Bronchial epithelial cell (primary cell): ENCODE measurements at regions not wholly inside any gene's neighbourhood (a gene's known extent, or its start where the extent isn't known, plus 50 kb on each side); places are given as distances from the start of the nearest gene placed in this dataset.
"Not testable (repeated sequence)": the region's sequence is repeated elsewhere in the genome, so short reads cannot be mapped to it uniquely, and the experiment has no call there.

ENCODE experiments used
- DNase-seq: peaks from one replicate; pipeline ENCODE4 v3.0.0-alpha.2; 2010; ENCODE audit warnings: low read depth
- FAIRE-seq: peaks from 2 replicates; lab custom pipeline; 2011; peaks lifted over from hg19 to GRCh38; lab: Jason Lieb, UNC
- H3K27me3 ChIP-seq: 2 replicates; pipeline ENCODE4 v1.5.1; 2011; ENCODE audit warnings: low read length; ENCODE audit not compliant: control insufficient read depth, insufficient read depth
- H3K36me3 ChIP-seq: 2 replicates; pipeline ENCODE4 v1.5.1; 2011; ENCODE audit warnings: low read length; ENCODE audit not compliant: control insufficient read depth, insufficient read depth
- H3K4me3 ChIP-seq: 2 replicates; pipeline ENCODE4 v1.5.1; 2011; ENCODE audit warnings: mild to moderate bottlenecking, low read depth, low read length, control low read depth
- CTCF ChIP-seq: IDR thresholded peaks from 2 replicates; pipeline ENCODE4 v1.5.1; 2011; ENCODE audit warnings: mild to moderate bottlenecking, moderate library complexity, low read length, control low read depth, inconsistent platforms; ENCODE audit not compliant: insufficient read depth, severe bottlenecking

- no peak for DNase-seq
- FAIRE-seq = no peak
- Histone ChIP-seq H3K36me3 (no peaks in the 10 kb centered on the region), H3K27me3 (no peaks in the 10 kb centered on the region), H3K4me3 (no peak overlapping the region)
- no peak for TF ChIP-seq CTCF
Measured at GRCh38 chr1:55445416-55445815, 230.3 kb upstream of the USP24 start.

- no peak for TF ChIP-seq CTCF
- Histone ChIP-seq H3K27me3 (no peaks in the 10 kb centered on the region), H3K36me3 (no peaks in the 10 kb centered on the region), H3K4me3 (no peak overlapping the region)
- DNase-seq (no peak), FAIRE-seq (no peak)
Measured at GRCh38 chr1:55444667-55445066, 229.5 kb upstream of the USP24 start.

GRCh38 chr1:55443175-55443915 lies 228.2 kb upstream of the USP24 start:
- DNase-seq (peak; percentile 75), FAIRE-seq (no peak)
- no peak for TF ChIP-seq CTCF

GRCh38 chr1:55441489-55441888 lies 226.3 kb upstream of the USP24 start:
- no peak for FAIRE-seq
- Histone ChIP-seq H3K4me3 (no peak overlapping the region), H3K27me3 (no peaks in the 10 kb centered on the region), H3K36me3 (no peaks in the 10 kb centered on the region)
- DNase-seq = no peak
- TF ChIP-seq CTCF = no peak

More at GRCh38 chr1:55443175-55443915, 228.2 kb upstream of the USP24 start:
- H3K27me3 ChIP-seq = no peaks in the 10 kb centered on the region
- no peak overlapping the region for H3K4me3 ChIP-seq
- no peaks in the 10 kb centered on the region for H3K36me3 ChIP-seq

- no peak overlapping the region for H3K4me3 ChIP-seq
- H3K36me3 ChIP-seq = no peaks in the 10 kb centered on the region
- no peaks in the 10 kb centered on the region for H3K27me3 ChIP-seq
- TF ChIP-seq CTCF = no peak
- DNase-seq (no peak), FAIRE-seq (no peak)
Measured at GRCh38 chr1:55437692-55438091, 222.5 kb upstream of the USP24 start.

GRCh38 chr1:55430720-55431119 lies 215.6 kb upstream of the USP24 start:
- not testable (repeated sequence) for FAIRE-seq, H3K36me3 ChIP-seq, H3K4me3 ChIP-seq, H3K27me3 ChIP-seq, DNase-seq

- DNase-seq, H3K4me3 ChIP-seq, FAIRE-seq: not testable (repeated sequence)
Measured at GRCh38 chr1:55430206-55430605, 215.0 kb upstream of the USP24 start.

More at GRCh38 chr1:55430206-55430605, 215.0 kb upstream of the USP24 start:
- not testable (repeated sequence) for H3K36me3 ChIP-seq, H3K27me3 ChIP-seq
